RPMI8226 (cell line): ENCODE measurements at regions not wholly inside any gene's neighbourhood (a gene's known extent, or its start where the extent isn't known, plus 50 kb on each side); places are given as distances from the start of the nearest gene placed in this dataset.

Experiments used
- DNase-seq: peaks from one replicate; pipeline ENCODE4 v3.0.0-alpha.2; 2015

- no peak for DNase-seq
Measured at GRCh38 chr4:157443537-157443936, 223.0 kb downstream of the GRIA2 start.

GRCh38 chr4:157425897-157426296, 205.4 kb downstream of the GRIA2 start:
- no peak for DNase-seq

GRCh38 chr4:157423526-157424020, 203.0 kb downstream of the GRIA2 start:
- no peak for DNase-seq

- DNase-seq: no peak
Measured at GRCh38 chr4:157421365-157421764, 200.8 kb downstream of the GRIA2 start.
